ENCODE measurements at regions not wholly inside any gene's neighbourhood (a gene's known extent, or its start where the extent isn't known, plus 50 kb on each side); places are given as distances from the start of the nearest gene placed in this dataset.

DNA sequence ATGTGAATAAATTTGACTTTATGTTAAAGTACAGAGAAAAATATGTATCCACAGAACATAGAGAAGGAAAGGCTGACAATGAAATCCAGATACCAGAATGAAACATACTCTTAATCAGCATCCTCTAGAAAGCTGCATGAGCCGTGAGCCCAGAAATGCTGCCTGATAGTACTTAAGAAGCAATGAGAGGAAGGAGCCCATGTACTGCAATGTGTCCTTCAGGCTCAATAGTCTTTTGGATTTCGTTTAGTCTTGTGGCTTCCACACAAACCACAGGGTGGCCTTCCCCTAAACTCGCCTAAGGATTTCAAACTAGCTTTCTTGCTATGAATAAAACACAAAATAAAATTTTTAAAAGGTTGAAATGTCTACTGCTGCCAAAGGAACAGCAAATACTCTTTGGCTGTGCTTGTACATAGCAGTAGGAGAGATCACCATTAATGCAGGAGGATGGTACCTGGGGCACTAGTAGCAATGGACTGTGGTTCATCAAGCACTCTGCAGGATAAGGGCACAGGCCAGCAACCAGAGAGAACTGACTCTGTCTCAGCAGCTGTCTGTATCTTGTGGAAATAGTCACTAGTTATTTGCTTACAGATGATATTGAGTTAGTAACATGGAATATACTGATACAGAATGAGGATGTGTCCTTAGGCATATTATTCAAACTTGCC lies 988.3 kb upstream of the LRFN5 start:
- no peak for ATAC-seq

DNA sequence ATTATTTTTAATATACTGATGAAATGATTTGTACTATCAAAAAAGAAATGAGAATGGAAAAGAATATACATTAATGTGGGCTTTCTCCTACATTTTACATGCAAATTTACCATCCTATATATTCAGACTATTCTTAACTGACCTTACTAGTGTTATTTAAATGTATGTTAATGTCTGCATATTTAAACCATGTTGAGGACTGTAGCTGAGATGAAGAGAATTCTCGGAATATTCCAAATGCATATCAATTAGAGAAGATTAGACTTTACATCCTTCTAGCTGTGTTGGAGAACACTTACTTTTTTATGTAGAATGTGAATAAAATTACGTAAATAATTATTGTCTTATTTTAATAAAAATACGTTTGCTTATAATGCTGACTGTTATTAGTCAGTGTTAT lies 990.1 kb upstream of the LRFN5 start:
- H3K4me3 ChIP-seq, result no peak overlapping the region
- no peak overlapping the region for H3K27ac ChIP-seq
- ChIA-PET CTCF (no interaction called here), POLR2A (no interaction called here)
- WGBS (ENCODE audit: missing lambda C conversion rate), result 10% methylated on average over 3 of the region's 3 CpGs
- FAIRE-seq (no peak), DNase-seq (ENCODE audit: low read depth in 1 of 2, low spot score in 1 of 2) (no peak), ATAC-seq (no peak)
- TF ChIP-seq, protein P1, sequence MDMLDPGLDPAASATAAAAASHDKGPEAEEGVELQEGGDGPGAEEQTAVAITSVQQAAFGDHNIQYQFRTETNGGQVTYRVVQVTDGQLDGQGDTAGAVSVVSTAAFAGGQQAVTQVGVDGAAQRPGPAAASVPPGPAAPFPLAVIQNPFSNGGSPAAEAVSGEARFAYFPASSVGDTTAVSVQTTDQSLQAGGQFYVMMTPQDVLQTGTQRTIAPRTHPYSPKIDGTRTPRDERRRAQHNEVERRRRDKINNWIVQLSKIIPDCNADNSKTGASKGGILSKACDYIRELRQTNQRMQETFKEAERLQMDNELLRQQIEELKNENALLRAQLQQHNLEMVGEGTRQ (IDR thresholded peaks at IDR 0.05), result no peak
- TF ChIP-seq KDM5A (IDR thresholded peaks at IDR 0.05) (no peak), CHD2 (IDR thresholded peaks at IDR 0.05; ENCODE audit: low read length, partially characterized antibody) (no peak), RNF2 (IDR thresholded peaks at IDR 0.05; ENCODE audit: borderline replicate concordance, low read depth) (no peak), NFE2L2 (conservative IDR thresholded peaks at IDR 0.05; ENCODE audit: low read length) (no peak), SREBF2 (IDR thresholded peaks at IDR 0.05) (no peak), KDM1A (IDR thresholded peaks at IDR 0.05; ENCODE audit: low read depth) (no peak), EHMT2 (IDR thresholded peaks at IDR 0.05; ENCODE audit: low read depth) (no peak), HOXB13 (CRISPR knock-in tag; IDR thresholded peaks at IDR 0.05; ENCODE audit: low read depth) (no peak), GATA3 (IDR thresholded peaks at IDR 0.05; ENCODE audit: borderline replicate concordance) (no peak), HOXB5 (CRISPR knock-in tag; IDR thresholded peaks at IDR 0.05) (no peak), EHF (CRISPR knock-in tag; IDR thresholded peaks at IDR 0.05) (no peak), FOSL2 (IDR thresholded peaks at IDR 0.05) (no peak), FOSL2 (CRISPR knock-in tag; IDR thresholded peaks at IDR 0.05) (no peak), MAZ (IDR thresholded peaks at IDR 0.05; ENCODE audit: borderline replicate concordance, low read depth, low read length) (no peak)
- TF ChIP-seq, protein P2, sequence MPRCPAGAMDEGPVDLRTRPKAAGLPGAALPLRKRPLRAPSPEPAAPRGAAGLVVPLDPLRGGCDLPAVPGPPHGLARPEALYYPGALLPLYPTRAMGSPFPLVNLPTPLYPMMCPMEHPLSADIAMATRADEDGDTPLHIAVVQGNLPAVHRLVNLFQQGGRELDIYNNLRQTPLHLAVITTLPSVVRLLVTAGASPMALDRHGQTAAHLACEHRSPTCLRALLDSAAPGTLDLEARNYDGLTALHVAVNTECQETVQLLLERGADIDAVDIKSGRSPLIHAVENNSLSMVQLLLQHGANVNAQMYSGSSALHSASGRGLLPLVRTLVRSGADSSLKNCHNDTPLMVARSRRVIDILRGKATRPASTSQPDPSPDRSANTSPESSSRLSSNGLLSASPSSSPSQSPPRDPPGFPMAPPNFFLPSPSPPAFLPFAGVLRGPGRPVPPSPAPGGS (IDR thresholded peaks at IDR 0.05), result no peak
- H3K9me3 ChIP-seq, result no peaks in the 10 kb centered on the region; the same call in 2 of the 3 replicates
- H3K4me2 ChIP-seq, result no peak overlapping the region
- H3K4me1 ChIP-seq, result no peaks in the 10 kb centered on the region

More for the DNA sequence above, 988.3 kb upstream of the LRFN5 start:
- ChIA-PET POLR2A (no interaction called here), CTCF (no interaction called here)
- WGBS (ENCODE audit: missing lambda C conversion rate), result 0% methylated on average over 3 of the region's 3 CpGs
- TF ChIP-seq SREBF2 (IDR thresholded peaks at IDR 0.05) (no peak), CHD2 (IDR thresholded peaks at IDR 0.05; ENCODE audit: low read length, partially characterized antibody) (no peak), RARB (CRISPR knock-in tag; IDR thresholded peaks at IDR 0.05) (no peak), FOSL2 (IDR thresholded peaks at IDR 0.05) (no peak), FOSL2 (CRISPR knock-in tag; IDR thresholded peaks at IDR 0.05) (no peak), MYC (IDR thresholded peaks at IDR 0.05; ENCODE audit: borderline replicate concordance, low read length) (no peak), HEYL (CRISPR knock-in tag; IDR thresholded peaks at IDR 0.05) (no peak), NR3C1 (IDR thresholded peaks at IDR 0.05) (no peak), JUNB (IDR thresholded peaks at IDR 0.05) (no peak), FOXS1 (CRISPR knock-in tag; IDR thresholded peaks at IDR 0.05) (no peak), BHLHE40 (IDR thresholded peaks at IDR 0.05; ENCODE audit: low read depth, low read length) (no peak), NPAS2 (CRISPR knock-in tag; IDR thresholded peaks at IDR 0.05; ENCODE audit: borderline replicate concordance) (no peak)
- TF ChIP-seq, protein P3, sequence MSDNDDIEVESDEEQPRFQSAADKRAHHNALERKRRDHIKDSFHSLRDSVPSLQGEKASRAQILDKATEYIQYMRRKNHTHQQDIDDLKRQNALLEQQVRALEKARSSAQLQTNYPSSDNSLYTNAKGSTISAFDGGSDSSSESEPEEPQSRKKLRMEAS (IDR thresholded peaks at IDR 0.05), result no peak
- TF ChIP-seq, protein P4, sequence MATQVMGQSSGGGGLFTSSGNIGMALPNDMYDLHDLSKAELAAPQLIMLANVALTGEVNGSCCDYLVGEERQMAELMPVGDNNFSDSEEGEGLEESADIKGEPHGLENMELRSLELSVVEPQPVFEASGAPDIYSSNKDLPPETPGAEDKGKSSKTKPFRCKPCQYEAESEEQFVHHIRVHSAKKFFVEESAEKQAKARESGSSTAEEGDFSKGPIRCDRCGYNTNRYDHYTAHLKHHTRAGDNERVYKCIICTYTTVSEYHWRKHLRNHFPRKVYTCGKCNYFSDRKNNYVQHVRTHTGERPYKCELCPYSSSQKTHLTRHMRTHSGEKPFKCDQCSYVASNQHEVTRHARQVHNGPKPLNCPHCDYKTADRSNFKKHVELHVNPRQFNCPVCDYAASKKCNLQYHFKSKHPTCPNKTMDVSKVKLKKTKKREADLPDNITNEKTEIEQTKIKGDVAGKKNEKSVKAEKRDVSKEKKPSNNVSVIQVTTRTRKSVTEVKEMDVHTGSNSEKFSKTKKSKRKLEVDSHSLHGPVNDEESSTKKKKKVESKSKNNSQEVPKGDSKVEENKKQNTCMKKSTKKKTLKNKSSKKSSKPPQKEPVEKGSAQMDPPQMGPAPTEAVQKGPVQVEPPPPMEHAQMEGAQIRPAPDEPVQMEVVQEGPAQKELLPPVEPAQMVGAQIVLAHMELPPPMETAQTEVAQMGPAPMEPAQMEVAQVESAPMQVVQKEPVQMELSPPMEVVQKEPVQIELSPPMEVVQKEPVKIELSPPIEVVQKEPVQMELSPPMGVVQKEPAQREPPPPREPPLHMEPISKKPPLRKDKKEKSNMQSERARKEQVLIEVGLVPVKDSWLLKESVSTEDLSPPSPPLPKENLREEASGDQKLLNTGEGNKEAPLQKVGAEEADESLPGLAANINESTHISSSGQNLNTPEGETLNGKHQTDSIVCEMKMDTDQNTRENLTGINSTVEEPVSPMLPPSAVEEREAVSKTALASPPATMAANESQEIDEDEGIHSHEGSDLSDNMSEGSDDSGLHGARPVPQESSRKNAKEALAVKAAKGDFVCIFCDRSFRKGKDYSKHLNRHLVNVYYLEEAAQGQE (IDR thresholded peaks at IDR 0.05), result no peak
- TF ChIP-seq, protein P5, sequence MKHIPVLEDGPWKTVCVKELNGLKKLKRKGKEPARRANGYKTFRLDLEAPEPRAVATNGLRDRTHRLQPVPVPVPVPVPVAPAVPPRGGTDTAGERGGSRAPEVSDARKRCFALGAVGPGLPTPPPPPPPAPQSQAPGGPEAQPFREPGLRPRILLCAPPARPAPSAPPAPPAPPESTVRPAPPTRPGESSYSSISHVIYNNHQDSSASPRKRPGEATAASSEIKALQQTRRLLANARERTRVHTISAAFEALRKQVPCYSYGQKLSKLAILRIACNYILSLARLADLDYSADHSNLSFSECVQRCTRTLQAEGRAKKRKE (CRISPR knock-in tag; IDR thresholded peaks at IDR 0.05; ENCODE audit: low read depth), result no peak
- Histone ChIP-seq H3K27ac (no peak overlapping the region), H3K9me3 (no peaks in the 10 kb centered on the region; the same call in 2 of the 3 replicates), H3K4me3 (no peak overlapping the region), H3K4me1 (no peaks in the 10 kb centered on the region), H3K4me2 (no peak overlapping the region)
- DNase-seq (ENCODE audit: low read depth in 1 of 2, low spot score in 1 of 2) (no peak), FAIRE-seq (no peak)

All from A549 (cell line).